ENCODE measurements at regions not wholly inside any gene's neighbourhood (a gene's known extent, or its start where the extent isn't known, plus 50 kb on each side); places are given as distances from the start of the nearest gene placed in this dataset.

GRCh38 chr5:75992753-75993152, 90.4 kb upstream of the SV2C start:
- H3K4me3 ChIP-seq (replicated peaks in 1 of 3; ENCODE audit: low read depth in 2 of 3, low read length in 3 of 3), result no peak overlapping the region
- no peaks in the 10 kb centered on the region for H3K36me3 ChIP-seq (replicated peaks in 1 of 2; ENCODE audit: control insufficient read depth in 1 of 2, insufficient read depth in 2 of 2, low read length in 2 of 2)
- H3K4me1 ChIP-seq (ENCODE audit: control insufficient read depth in 1 of 2, insufficient read depth in 2 of 2, low read length in 2 of 2), result no peaks in the 10 kb centered on the region
- no peaks in the 10 kb centered on the region for H3K9me3 ChIP-seq (replicated peaks in 1 of 2; ENCODE audit: control insufficient read depth in 1 of 2, insufficient read depth in 1 of 2, low read length in 2 of 2)
- no peak overlapping the region for H3K4me2 ChIP-seq (replicated peaks; ENCODE audit: extremely low read depth, low read length, poor library complexity, severe bottlenecking)
- Mint-ChIP-seq H3K4me1 (peaks cover 8% of the 10 kb centered on the region), H3K9me3 (peaks cover 2 to 8% (median 4%) of the 10 kb centered on the region in 7 donors), H3K27me3 (ENCODE audit: low read depth in 3 of 3) (no peaks in the 10 kb centered on the region), H3K4me3 (no peak overlapping the region), H3K27ac (no peak overlapping the region), H3K36me3 (no peaks in the 10 kb centered on the region)
- no peak overlapping the region for H2AFZ ChIP-seq (ENCODE audit: insufficient read depth, low read depth, low read length, poor library complexity, severe bottlenecking)
- H3K9ac ChIP-seq (ENCODE audit: insufficient read depth, low read length, poor library complexity, severe bottlenecking), result no peak overlapping the region
- intact Hi-C loops (cut with micrococcal nuclease), result no loop called here
- no peaks in the 10 kb centered on the region for H4K20me1 ChIP-seq (ENCODE audit: insufficient read depth, low read length)
- no peaks in the 10 kb centered on the region for H3K79me2 ChIP-seq (ENCODE audit: insufficient read depth, low read length)
- H3K27me3 ChIP-seq (ENCODE audit: control insufficient read depth in 2 of 2, insufficient read depth in 2 of 2, low read length in 2 of 2), result no peaks in the 10 kb centered on the region
- no peak overlapping the region for H3K27ac ChIP-seq (ENCODE audit: low read depth in 1 of 2, low read length in 2 of 2)
- TF ChIP-seq CTCF (IDR thresholded peaks at IDR 0.05), result no peak
- DNase-seq, result no peak

- no peak for DNase-seq
- H3K4me1 Mint-ChIP-seq, result no peaks in the 10 kb centered on the region
- peaks cover 0 to 4% (median 0%) of the 10 kb centered on the region in 7 donors for H3K9me3 Mint-ChIP-seq
Observed at GRCh38 chr5:75985077-75985476, 98.1 kb upstream of the SV2C start.

More at GRCh38 chr5:75985077-75985476, 98.1 kb upstream of the SV2C start:
- no peaks in the 10 kb centered on the region for H3K79me2 ChIP-seq (ENCODE audit: insufficient read depth, low read length)
- no peak overlapping the region for H3K4me3 ChIP-seq (replicated peaks in 1 of 3; ENCODE audit: low read depth in 2 of 3, low read length in 3 of 3)
- no peaks in the 10 kb centered on the region for H3K4me1 ChIP-seq (ENCODE audit: control insufficient read depth in 1 of 2, insufficient read depth in 2 of 2, low read length in 2 of 2)
- H4K20me1 ChIP-seq (ENCODE audit: insufficient read depth, low read length), result no peaks in the 10 kb centered on the region
- H3K4me2 ChIP-seq (replicated peaks; ENCODE audit: extremely low read depth, low read length, poor library complexity, severe bottlenecking), result no peak overlapping the region
- no peaks in the 10 kb centered on the region for H3K9me3 ChIP-seq (replicated peaks in 1 of 2; ENCODE audit: control insufficient read depth in 1 of 2, insufficient read depth in 1 of 2, low read length in 2 of 2)
- intact Hi-C loops (cut with micrococcal nuclease), result no loop called here
- no peaks in the 10 kb centered on the region for H3K27me3 ChIP-seq (ENCODE audit: control insufficient read depth in 2 of 2, insufficient read depth in 2 of 2, low read length in 2 of 2)
- no peak overlapping the region for H3K9ac ChIP-seq (ENCODE audit: insufficient read depth, low read length, poor library complexity, severe bottlenecking)
- H3K27ac Mint-ChIP-seq, result no peak overlapping the region
- 100% methylated on average over 2 of the region's 3 CpGs for WGBS (ENCODE audit: insufficient coverage)
- no peak for TF ChIP-seq CTCF (IDR thresholded peaks at IDR 0.05)
- no peak overlapping the region for H3K27ac ChIP-seq (ENCODE audit: low read depth in 1 of 2, low read length in 2 of 2)
- H3K36me3 Mint-ChIP-seq, result no peaks in the 10 kb centered on the region
- no peaks in the 10 kb centered on the region for H3K36me3 ChIP-seq (replicated peaks in 1 of 2; ENCODE audit: control insufficient read depth in 1 of 2, insufficient read depth in 2 of 2, low read length in 2 of 2)
- H3K27me3 Mint-ChIP-seq (ENCODE audit: low read depth in 3 of 3), result peaks cover 4 to 9% (median 5%) of the 10 kb centered on the region in 3 donors
- no peak overlapping the region for H3K4me3 Mint-ChIP-seq
- no peak overlapping the region for H2AFZ ChIP-seq (ENCODE audit: insufficient read depth, low read depth, low read length, poor library complexity, severe bottlenecking)
